HL-60 (cell line): ENCODE measurements at regions not wholly inside any gene's neighbourhood (a gene's known extent, or its start where the extent isn't known, plus 50 kb on each side); places are given as distances from the start of the nearest gene placed in this dataset.

Experiments used
- CTCF ChIP-seq: IDR thresholded peaks from one replicate; pipeline ENCODE4 v1.5.1; 2011; ENCODE audit warnings: low read length, control low read depth, inconsistent platforms; ENCODE audit not compliant: insufficient read depth
- GABPA ChIP-seq: IDR thresholded peaks from 2 replicates; pipeline ENCODE4 v1.6.1; 2012; ENCODE audit warnings: low read depth
- POLR2AphosphoS5 ChIP-seq: IDR thresholded peaks from 2 replicates; pipeline ENCODE4 v1.6.1; 2012; ENCODE audit warnings: low read depth
- REST ChIP-seq: IDR thresholded peaks from 2 replicates; pipeline ENCODE4 v1.6.1; 2012; ENCODE audit warnings: low read depth; ENCODE audit not compliant: insufficient replicate concordance
- SPI1 ChIP-seq: IDR thresholded peaks from 2 replicates; pipeline ENCODE4 v1.6.1; 2012; ENCODE audit warnings: low read depth, mild to moderate bottlenecking, borderline replicate concordance

- TF ChIP-seq CTCF (no peak), POLR2AphosphoS5 (no peak), GABPA (no peak), REST (no peak), SPI1 (no peak)
Observed at GRCh38 chr3:10757821-10758130, 58.3 kb upstream of the SLC6A11 start.
